BLaER1 (cell line): ENCODE measurements at regions not wholly inside any gene's neighbourhood (a gene's known extent, or its start where the extent isn't known, plus 50 kb on each side); places are given as distances from the start of the nearest gene placed in this dataset.

Experiments used
- H3K27ac ChIP-seq: shearing (Covaris generic); formaldehyde crosslinking; 2 replicates; pipeline ENCODE4 v1.8.1; 2022
- H3K27me3 ChIP-seq: shearing (Covaris generic); formaldehyde crosslinking; 2 replicates; pipeline ENCODE4 v1.8.1; 2022
- H3K36me3 ChIP-seq: shearing (Covaris generic); formaldehyde crosslinking; 2 replicates; pipeline ENCODE4 v1.8.1; 2022
- H3K4me1 ChIP-seq: shearing (Covaris generic); formaldehyde crosslinking; 2 replicates; pipeline ENCODE4 v1.8.1; 2022
- H3K4me2 ChIP-seq: shearing (Covaris generic); formaldehyde crosslinking; 2 replicates; pipeline ENCODE4 v1.8.1; 2022
- H3K4me3 ChIP-seq: shearing (Covaris generic); formaldehyde crosslinking; 2 replicates; pipeline ENCODE4 v1.8.1; 2022
- H3K9ac ChIP-seq: shearing (Covaris generic); formaldehyde crosslinking; 2 replicates; pipeline ENCODE4 v1.8.1; 2022
- H3K9me3 ChIP-seq: shearing (Covaris generic); formaldehyde crosslinking; 2 replicates; pipeline ENCODE4 v1.8.1; 2022
- H4K20me1 ChIP-seq: shearing (Covaris generic); formaldehyde crosslinking; 2 replicates; pipeline ENCODE4 v1.8.1; 2022
- Cebpa-rat ChIP-seq: shearing (Covaris generic); IDR thresholded peaks from 2 replicates; pipeline ENCODE4 v1.8.1; 2022

- Histone ChIP-seq H3K27me3 (no peaks in the 10 kb centered on the region), H3K9ac (no peak overlapping the region), H4K20me1 (no peaks in the 10 kb centered on the region), H3K36me3 (no peaks in the 10 kb centered on the region), H3K9me3 (no peaks in the 10 kb centered on the region), H3K4me1 (no peaks in the 10 kb centered on the region), H3K4me3 (no peak overlapping the region), H3K27ac (no peak overlapping the region), H3K4me2 (no peak overlapping the region)
- TF ChIP-seq Cebpa-rat = no peak
Observed at GRCh38 chr3:99049164-99049563, 147.7 kb upstream of the DCBLD2 start.

GRCh38 chr3:99041747-99042146 is 140.3 kb upstream of the DCBLD2 start:
- no peaks in the 10 kb centered on the region for H4K20me1 ChIP-seq
- H3K36me3 ChIP-seq = no peaks in the 10 kb centered on the region
- H3K27ac ChIP-seq = no peak overlapping the region
- no peak overlapping the region for H3K4me2 ChIP-seq
- H3K9me3 ChIP-seq = no peaks in the 10 kb centered on the region
- H3K27me3 ChIP-seq = no peaks in the 10 kb centered on the region
- H3K4me1 ChIP-seq = no peaks in the 10 kb centered on the region
- H3K9ac ChIP-seq = no peak overlapping the region
- no peak overlapping the region for H3K4me3 ChIP-seq
- no peak for TF ChIP-seq Cebpa-rat

GRCh38 chr3:99031778-99032177 is 130.3 kb upstream of the DCBLD2 start:
- Histone ChIP-seq H3K4me1 (no peaks in the 10 kb centered on the region), H3K27ac (no peak overlapping the region), H3K4me3 (no peak overlapping the region), H3K27me3 (no peaks in the 10 kb centered on the region), H3K4me2 (no peak overlapping the region), H4K20me1 (no peaks in the 10 kb centered on the region), H3K9me3 (no peaks in the 10 kb centered on the region), H3K9ac (no peak overlapping the region), H3K36me3 (no peaks in the 10 kb centered on the region)
- no peak for TF ChIP-seq Cebpa-rat

GRCh38 chr3:99023590-99024192 is 122.2 kb upstream of the DCBLD2 start:
- Histone ChIP-seq H3K9ac (no peak overlapping the region), H3K4me3 (no peak overlapping the region), H3K9me3 (no peaks in the 10 kb centered on the region), H4K20me1 (no peaks in the 10 kb centered on the region), H3K4me1 (no peaks in the 10 kb centered on the region), H3K27ac (no peak overlapping the region), H3K4me2 (no peak overlapping the region), H3K36me3 (no peaks in the 10 kb centered on the region), H3K27me3 (no peaks in the 10 kb centered on the region)
- TF ChIP-seq Cebpa-rat = no peak

GRCh38 chr3:99021466-99021865 is 120.0 kb upstream of the DCBLD2 start:
- Histone ChIP-seq H3K9me3 (no peaks in the 10 kb centered on the region), H3K9ac (no peak overlapping the region), H3K27ac (no peak overlapping the region), H3K4me3 (no peak overlapping the region), H4K20me1 (no peaks in the 10 kb centered on the region), H3K36me3 (no peaks in the 10 kb centered on the region), H3K4me1 (no peaks in the 10 kb centered on the region), H3K4me2 (no peak overlapping the region), H3K27me3 (no peaks in the 10 kb centered on the region)
- no peak for TF ChIP-seq Cebpa-rat

- no peak overlapping the region for H3K4me3 ChIP-seq
- H3K27me3 ChIP-seq = no peaks in the 10 kb centered on the region
- no peak for TF ChIP-seq Cebpa-rat
- H3K9ac ChIP-seq = no peak overlapping the region
- H3K36me3 ChIP-seq = no peaks in the 10 kb centered on the region
- H3K4me2 ChIP-seq = no peak overlapping the region
- H3K4me1 ChIP-seq = peaks cover 18% of the 10 kb centered on the region
- H3K9me3 ChIP-seq = no peaks in the 10 kb centered on the region
- no peaks in the 10 kb centered on the region for H4K20me1 ChIP-seq
- H3K27ac ChIP-seq = no peak overlapping the region
Observed at GRCh38 chr3:99016452-99016851, 115.0 kb upstream of the DCBLD2 start.

- Histone ChIP-seq H4K20me1 (no peaks in the 10 kb centered on the region), H3K27ac (no peak overlapping the region), H3K36me3 (no peaks in the 10 kb centered on the region), H3K9ac (no peak overlapping the region), H3K9me3 (no peaks in the 10 kb centered on the region), H3K4me3 (no peak overlapping the region), H3K4me2 (no peak overlapping the region), H3K4me1 (peaks cover 21% of the 10 kb centered on the region), H3K27me3 (no peaks in the 10 kb centered on the region)
- no peak for TF ChIP-seq Cebpa-rat
Observed at GRCh38 chr3:99013777-99014315, 112.4 kb upstream of the DCBLD2 start.

GRCh38 chr3:99013077-99013476 is 111.6 kb upstream of the DCBLD2 start:
- H3K9ac ChIP-seq = no peak overlapping the region
- no peaks in the 10 kb centered on the region for H3K27me3 ChIP-seq
- no peak overlapping the region for H3K27ac ChIP-seq
- H3K4me3 ChIP-seq = no peak overlapping the region
- no peaks in the 10 kb centered on the region for H3K9me3 ChIP-seq
- TF ChIP-seq Cebpa-rat = no peak
- no peaks in the 10 kb centered on the region for H3K36me3 ChIP-seq
- H3K4me1 ChIP-seq = peaks cover 21% of the 10 kb centered on the region
- H4K20me1 ChIP-seq = no peaks in the 10 kb centered on the region
- 0 out of 2 replicates have a peak overlapping the region, but pooled peaks have one; percentile 58 for H3K4me2 ChIP-seq

- H3K27ac ChIP-seq = peak overlapping the region; percentile 41; the same call in 1 of the 2 replicates
- H3K4me2 ChIP-seq = peak overlapping the region; percentile 58
- H3K36me3 ChIP-seq = no peaks in the 10 kb centered on the region
- peaks cover 21% of the 10 kb centered on the region for H3K4me1 ChIP-seq
- no peak overlapping the region for H3K9ac ChIP-seq
- no peak for TF ChIP-seq Cebpa-rat
- no peak overlapping the region for H3K4me3 ChIP-seq
- no peaks in the 10 kb centered on the region for H4K20me1 ChIP-seq
- H3K9me3 ChIP-seq = no peaks in the 10 kb centered on the region
- no peaks in the 10 kb centered on the region for H3K27me3 ChIP-seq
Observed at GRCh38 chr3:99012051-99012450, 110.6 kb upstream of the DCBLD2 start.

- Histone ChIP-seq H4K20me1 (no peaks in the 10 kb centered on the region), H3K4me1 (peaks cover 21% of the 10 kb centered on the region), H3K36me3 (no peaks in the 10 kb centered on the region), H3K9me3 (no peaks in the 10 kb centered on the region), H3K27ac (no peak overlapping the region), H3K9ac (no peak overlapping the region), H3K27me3 (no peaks in the 10 kb centered on the region), H3K4me3 (no peak overlapping the region), H3K4me2 (no peak overlapping the region)
- TF ChIP-seq Cebpa-rat = no peak
Observed at GRCh38 chr3:99009851-99010250, 108.4 kb upstream of the DCBLD2 start.

GRCh38 chr3:99006686-99007085 is 105.2 kb upstream of the DCBLD2 start:
- no peaks in the 10 kb centered on the region for H4K20me1 ChIP-seq
- no peaks in the 10 kb centered on the region for H3K36me3 ChIP-seq
- H3K9me3 ChIP-seq = no peaks in the 10 kb centered on the region
- H3K4me1 ChIP-seq = peaks cover 5% of the 10 kb centered on the region
- no peaks in the 10 kb centered on the region for H3K27me3 ChIP-seq
- H3K9ac ChIP-seq = no peak overlapping the region
- H3K27ac ChIP-seq = no peak overlapping the region
- no peak overlapping the region for H3K4me2 ChIP-seq
- H3K4me3 ChIP-seq = no peak overlapping the region
- TF ChIP-seq Cebpa-rat = no peak
